Activated CD4-positive, alpha-beta T cell treated with anti-CD3 and anti-CD28 coated beads, Interleukin-10, Interleukin-2, amounts not matched to agents 100 ng/mL and 50 ng/mL, durations not matched to agents 16 hours and 8 hours (primary cell): ENCODE measurements at regions not wholly inside any gene's neighbourhood (a gene's known extent, or its start where the extent isn't known, plus 50 kb on each side); places are given as distances from the start of the nearest gene placed in this dataset.

ENCODE experiments used
- DNase-seq: peaks from one replicate; pipeline ENCODE4 v3.0.0-alpha.2; 2020

GRCh38 chr2:15796167-15796942, 144.0 kb upstream of the MYCN start:
- no peak for DNase-seq

DNA sequence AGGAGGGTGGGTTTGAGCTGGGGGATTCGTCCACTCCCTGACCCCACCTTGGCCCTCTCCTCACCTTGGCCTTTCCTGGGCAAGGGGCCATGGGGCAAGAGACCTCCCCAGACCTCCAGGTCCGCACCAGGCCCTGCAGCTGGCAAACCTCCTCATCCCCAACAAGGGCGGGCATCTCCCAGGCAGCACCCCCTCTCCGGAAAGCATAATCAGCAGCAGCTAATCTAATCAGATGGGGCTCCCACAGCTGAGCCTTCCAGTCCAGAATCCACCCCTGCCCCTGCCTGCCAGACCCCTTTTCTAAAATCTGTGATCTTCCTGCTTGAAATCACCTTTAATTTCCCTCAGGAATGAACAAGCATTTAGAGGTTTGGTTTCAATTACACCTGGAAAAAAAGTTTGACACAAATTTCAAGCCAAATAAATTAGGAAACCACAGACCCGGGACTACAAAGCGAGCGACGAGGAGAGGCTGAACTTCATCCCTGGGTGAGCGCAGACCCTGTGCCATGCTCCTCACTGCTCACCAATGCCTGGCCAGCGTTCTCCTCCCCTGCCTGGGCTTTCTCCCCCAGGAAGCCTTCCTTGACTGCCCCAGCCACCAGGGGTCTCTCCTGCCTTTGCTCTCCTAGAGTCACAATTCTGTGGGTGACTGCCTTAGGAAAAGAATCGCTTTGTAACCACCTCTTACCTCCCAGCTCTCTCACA, 143.0 kb upstream of the MYCN start:
- no peak for DNase-seq

- no peak for DNase-seq
Measured at GRCh38 chr2:15797939-15798281, 142.4 kb upstream of the MYCN start.

- DNase-seq: no peak
Measured at GRCh38 chr2:15798701-15799431, 141.5 kb upstream of the MYCN start.

- peak; percentile 4 for DNase-seq
Measured at GRCh38 chr2:15799432-15799827, 140.9 kb upstream of the MYCN start.

DNA sequence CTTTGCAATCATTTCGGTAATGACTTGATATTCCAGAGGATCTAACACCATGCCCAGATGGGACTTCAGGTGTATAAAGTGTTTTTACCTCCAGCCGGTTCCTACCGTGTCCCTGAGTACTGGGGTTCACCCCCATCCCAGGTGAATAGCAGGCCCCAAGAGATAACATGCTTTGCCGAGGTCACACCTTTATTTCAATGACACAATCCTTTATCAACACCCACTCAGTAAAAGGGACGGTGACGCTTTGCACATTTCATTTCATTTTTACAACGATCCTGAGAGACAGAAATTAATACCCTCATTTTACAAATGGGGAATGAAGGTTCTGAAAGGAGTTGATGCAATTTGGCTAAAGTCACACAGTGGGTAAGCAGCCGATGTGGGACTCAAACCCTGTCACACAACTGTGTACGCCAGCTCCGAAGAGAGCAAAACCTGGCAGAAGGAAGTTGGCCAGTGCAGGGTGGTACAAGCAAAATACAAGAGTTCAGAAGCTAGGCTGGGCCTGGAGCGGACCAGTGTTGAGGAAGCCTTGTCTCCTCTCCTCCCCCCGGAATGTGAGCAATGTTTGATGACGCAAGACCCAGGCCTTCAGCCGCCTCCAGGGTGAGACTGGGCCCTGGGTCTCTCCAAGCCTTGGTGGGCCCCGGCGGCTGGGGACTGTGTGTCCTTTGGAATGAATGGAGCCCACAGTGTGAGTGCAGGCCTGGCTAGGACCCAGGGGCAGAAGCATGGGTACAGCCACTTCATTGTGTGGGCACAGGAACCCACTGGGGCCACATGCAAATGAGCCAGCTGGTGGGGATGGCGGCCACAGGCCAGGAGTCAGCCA, 139.6 kb upstream of the MYCN start:
- no peak for DNase-seq

GRCh38 chr2:15801439-15801838, 138.9 kb upstream of the MYCN start:
- DNase-seq: no peak

DNA sequence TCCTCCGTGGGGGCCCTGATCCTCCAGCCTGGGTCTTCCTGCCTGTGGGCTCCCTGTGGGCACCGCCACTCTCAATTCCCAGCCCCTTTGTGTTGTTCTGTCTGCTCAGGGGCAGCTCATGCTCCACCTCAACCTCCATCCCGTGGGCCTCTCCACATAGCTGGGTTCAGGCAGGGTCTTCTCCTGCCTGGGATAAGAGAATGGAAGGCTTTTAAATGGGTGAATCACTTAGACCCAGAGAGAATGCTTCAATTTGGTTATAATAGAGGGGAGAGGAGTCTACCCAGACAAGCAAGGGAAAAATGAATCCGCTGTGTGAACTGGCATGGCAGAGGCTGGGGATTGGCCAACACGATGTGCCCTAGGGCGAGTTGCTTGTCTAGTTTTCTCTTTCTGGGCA, 138.4 kb upstream of the MYCN start:
- no peak for DNase-seq

DNA sequence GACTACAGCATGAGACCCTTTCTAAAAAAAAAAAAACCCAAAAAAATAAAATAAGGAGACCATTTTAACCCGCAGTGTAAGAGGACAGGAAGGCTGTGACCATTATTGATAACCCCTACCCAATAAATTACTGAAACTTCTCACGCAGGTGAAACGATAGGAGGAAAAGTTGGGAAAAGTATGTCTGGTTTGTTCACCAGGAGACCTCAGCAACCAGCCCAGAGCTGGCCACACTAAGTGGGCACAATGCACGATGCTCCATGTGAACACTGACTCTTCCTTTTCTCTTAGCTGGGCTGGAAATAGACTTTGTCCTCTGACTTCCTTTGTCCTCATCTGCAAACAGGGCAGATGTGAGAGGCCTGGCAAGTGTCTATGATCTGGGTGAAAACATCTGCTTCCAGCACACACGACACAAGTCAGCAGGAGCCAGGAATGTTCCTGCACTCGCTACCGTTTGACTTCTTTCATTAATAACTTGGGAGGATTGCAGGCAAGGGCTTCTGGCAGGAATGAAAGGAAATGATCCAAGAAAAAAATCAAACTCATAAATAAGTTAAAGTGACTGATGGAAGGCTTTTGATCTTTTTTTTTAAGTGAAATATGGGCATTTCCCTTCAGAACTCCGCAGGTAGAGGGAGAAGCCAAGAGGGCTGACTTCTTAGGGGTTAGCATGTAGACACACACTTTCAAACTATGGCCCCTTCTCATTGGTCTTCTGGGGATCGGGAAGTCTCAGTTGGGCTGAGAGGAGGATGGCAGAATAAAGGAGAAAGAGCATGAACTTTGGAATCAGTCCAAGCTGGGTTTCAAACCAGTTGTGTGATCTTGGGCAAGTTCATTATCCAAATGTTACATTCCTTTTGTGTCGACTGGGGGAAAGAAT, 137.4 kb upstream of the MYCN start:
- no peak for DNase-seq

DNA sequence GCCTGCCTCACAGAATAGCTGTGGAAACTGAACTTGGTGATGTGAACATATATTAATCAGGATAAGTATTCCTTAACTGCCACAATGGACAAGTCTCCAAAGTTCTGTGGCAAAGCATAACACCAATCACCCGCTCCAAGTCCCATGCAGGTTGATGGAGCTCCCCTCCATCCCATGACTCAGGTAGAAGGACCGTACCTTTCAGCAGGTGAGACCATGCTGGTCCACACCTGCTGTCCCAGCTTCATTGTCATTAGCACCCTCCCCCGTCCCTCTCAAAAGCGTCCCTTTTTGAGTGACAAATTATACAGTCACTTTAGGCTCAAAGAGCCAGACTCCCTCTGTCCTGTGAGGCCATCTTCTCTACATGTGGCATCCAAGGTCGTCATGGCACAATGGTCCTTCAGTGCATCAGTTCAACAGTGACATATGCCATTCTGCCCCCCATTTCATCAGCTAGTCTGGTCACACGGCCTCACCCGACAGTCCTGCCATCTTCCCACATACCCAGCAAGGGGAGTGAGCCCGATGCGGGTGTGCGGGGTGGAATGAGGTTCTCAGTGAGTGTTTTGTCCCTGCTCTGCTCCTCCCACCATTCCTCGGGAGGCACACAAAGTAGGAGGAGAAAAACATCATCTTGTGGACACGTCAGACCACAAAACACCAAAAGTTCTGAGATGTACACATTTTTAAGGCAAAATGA, 136.7 kb upstream of the MYCN start:
- DNase-seq: no peak

GRCh38 chr2:15804246-15804619, 136.1 kb upstream of the MYCN start:
- no peak for DNase-seq

DNA sequence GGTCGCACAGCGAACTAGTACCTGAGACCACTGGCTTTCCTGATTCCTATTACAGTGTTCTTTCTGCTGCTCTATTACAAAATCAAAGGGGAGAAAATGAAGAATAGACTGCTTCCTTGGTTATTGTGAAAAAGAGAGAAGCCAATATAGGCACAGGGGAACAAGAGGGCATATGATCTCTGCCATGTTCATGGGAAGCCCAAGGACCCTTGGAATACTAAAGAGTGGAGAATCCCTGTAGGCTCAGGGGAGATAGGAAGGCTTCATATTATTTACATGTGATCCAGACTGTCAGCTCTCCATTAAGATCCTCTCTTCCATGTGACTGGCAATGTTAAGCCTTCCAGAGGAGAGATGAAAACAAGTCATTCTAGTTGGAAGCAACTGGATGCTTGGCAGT, 135.7 kb upstream of the MYCN start:
- no peak for DNase-seq

GRCh38 chr2:15805206-15805605, 135.1 kb upstream of the MYCN start:
- DNase-seq: no peak

- no peak for DNase-seq
Measured at GRCh38 chr2:15805772-15806171, 134.6 kb upstream of the MYCN start.

GRCh38 chr2:15806801-15807417, 133.4 kb upstream of the MYCN start:
- no peak for DNase-seq

- DNase-seq: no peak
Measured at GRCh38 chr2:15807418-15808203, 132.7 kb upstream of the MYCN start.

DNA sequence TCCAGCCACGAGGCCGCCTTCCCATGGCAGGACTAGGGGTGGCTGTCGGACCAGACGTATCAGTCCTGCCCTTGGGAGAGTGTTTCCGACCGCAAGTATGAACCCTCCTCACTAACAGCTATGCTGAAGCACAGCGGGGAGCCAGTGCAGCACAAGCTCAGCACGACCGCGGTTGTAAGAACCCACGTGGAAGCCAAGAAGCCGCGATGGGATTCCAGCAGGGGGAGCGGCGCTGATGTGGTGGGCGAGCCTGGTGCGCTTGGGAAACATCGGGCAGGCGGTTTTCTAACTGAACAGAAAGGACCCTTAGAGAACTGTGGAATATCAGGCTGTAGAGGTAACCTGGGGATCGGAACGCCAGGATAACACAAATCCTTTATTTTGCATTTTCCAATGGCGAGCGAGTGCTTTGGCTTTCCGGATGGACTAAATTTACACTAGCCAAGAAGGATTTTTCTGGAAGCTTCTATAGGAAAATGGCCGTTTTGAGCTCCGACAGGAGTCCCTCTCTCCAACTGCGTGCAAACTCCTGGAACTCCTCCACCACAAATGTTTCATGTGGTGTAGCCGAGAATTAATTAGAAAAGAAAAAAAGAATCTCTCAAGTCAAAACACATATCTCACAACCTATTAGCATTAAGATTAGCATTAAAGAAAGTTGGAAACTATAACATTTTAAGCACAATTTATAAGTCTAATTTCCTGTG, 132.0 kb upstream of the MYCN start:
- no peak for DNase-seq

DNA sequence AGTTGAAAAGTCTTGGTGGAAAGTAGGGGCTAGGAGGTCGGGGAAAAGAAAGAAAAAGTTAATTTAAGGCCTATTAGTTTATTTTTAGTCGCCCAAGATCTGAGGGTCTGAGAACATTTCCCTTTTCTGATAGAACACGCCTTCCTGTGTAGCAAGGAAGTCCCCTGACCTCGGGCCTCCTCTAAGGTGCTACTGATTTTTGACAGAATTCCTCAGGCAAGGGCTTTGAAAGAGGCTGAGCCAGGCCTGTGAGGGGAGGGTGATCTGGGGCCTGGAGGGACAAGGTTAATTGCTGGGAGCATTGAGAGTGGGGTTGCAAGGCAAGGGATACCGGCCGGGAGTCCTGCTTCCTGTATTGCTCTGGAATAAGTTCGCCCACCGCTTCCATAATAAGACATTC, 131.4 kb upstream of the MYCN start:
- DNase-seq: no peak

- no peak for DNase-seq
Measured at GRCh38 chr2:15809404-15809803, 130.9 kb upstream of the MYCN start.
